ENCODE measurements at regions not wholly inside any gene's neighbourhood (a gene's known extent, or its start where the extent isn't known, plus 50 kb on each side); places are given as distances from the start of the nearest gene placed in this dataset.

- TF ChIP-seq CTCF (IDR thresholded peaks at IDR 0.05; ENCODE audit: insufficient read depth, low read length) (no peak), POLR2AphosphoS5 (IDR thresholded peaks at IDR 0.05; ENCODE audit: low read depth) (no peak), REST (IDR thresholded peaks at IDR 0.05; ENCODE audit: insufficient replicate concordance, low read depth) (no peak), SPI1 (IDR thresholded peaks at IDR 0.05; ENCODE audit: borderline replicate concordance, low read depth) (no peak), GABPA (IDR thresholded peaks at IDR 0.05; ENCODE audit: low read depth) (no peak)
Measured at GRCh38 chr2:14778015-14778414, 145.5 kb downstream of the LRATD1 start.

All from HL-60 (cell line).